Tibial artery (tissue), 4 donors: ENCODE measurements at regions not wholly inside any gene's neighbourhood (a gene's known extent, or its start where the extent isn't known, plus 50 kb on each side); places are given as distances from the start of the nearest gene placed in this dataset.

Source experiments
- DNase-seq, 2 donors: peaks; one replicate each; pipeline ENCODE4 v3.0.0-alpha.2; 2019
- H3K27ac ChIP-seq, 2 donors: fragments of 200-600 bp; sonication (generic) in 1 of 2; 1 replicate in 1 of 2; 2 replicates in 1 of 2; pipeline ENCODE4 v1.5.1; 2018 to 2019; ENCODE audit warnings: mild to moderate bottlenecking in 1 of 2
- H3K27me3 ChIP-seq, 2 donors: fragments of 200-600 bp; sonication (generic) in 1 of 2; one replicate each; pipeline versions ENCODE4 v1.5.1 to v1.6.0; 2016 to 2019
- H3K36me3 ChIP-seq, 3 donors: fragments of 200-600 bp; sonication (generic) in 2 of 3; one replicate each; pipeline ENCODE4 v1.5.1; 2016 to 2019; ENCODE audit warnings: mild to moderate bottlenecking in 2 of 3
- H3K4me1 ChIP-seq, 4 donors: fragments of 200-600 bp; sonication (generic) in 2 of 4; 1 replicate in 3 of 4; 2 replicates in 1 of 4; pipeline ENCODE4 v1.5.1; 2016 to 2019
- H3K4me3 ChIP-seq, 2 donors: fragments of 200-600 bp; sonication (generic) in 1 of 2; 1 replicate in 1 of 2; 2 replicates in 1 of 2; pipeline ENCODE4 v1.5.1; 2018 to 2019; ENCODE audit warnings: mild to moderate bottlenecking in 2 of 2
- H3K9me3 ChIP-seq, 3 donors: fragments of 200-600 bp; sonication (generic) in 1 of 3; one replicate each; pipeline ENCODE4 v1.5.1; 2016 to 2019
- CTCF ChIP-seq, 2 experiments: fragments of 200-600 bp in 1 of 2; fragments of 450-650 bp in 1 of 2; IDR thresholded peaks; one replicate each; pipeline ENCODE4 v1.5.1; 2017 to 2019; ENCODE audit warnings: antibody characterized with exemption in 2 of 2, mild to moderate bottlenecking in 1 of 2, moderate library complexity in 1 of 2
- intact Hi-C: fragments of 100-400 bp; cut with DNase I; formaldehyde crosslinking; loops from one replicate; pipeline ENCODE4 v1.15.0; 2023; ENCODE audit warnings: low total_unique reads

GRCh38 chr13:64090311-64090710, 2674.7 kb upstream of the PCDH20 start:
- no peak for DNase-seq
- Histone ChIP-seq H3K4me3 (no peak overlapping the region), H3K9me3 (no peaks in the 10 kb centered on the region), H3K27ac (no peak overlapping the region), H3K4me1 (no peaks in the 10 kb centered on the region), H3K27me3 (no peaks in the 10 kb centered on the region), H3K36me3 (no peaks in the 10 kb centered on the region)
- intact Hi-C loops: no loop called here
- no peak for TF ChIP-seq CTCF (IDR thresholded peaks at IDR 0.05)

- H3K27me3 ChIP-seq: no peaks in the 10 kb centered on the region
- H3K9me3 ChIP-seq: no peaks in the 10 kb centered on the region
- no peaks in the 10 kb centered on the region for H3K36me3 ChIP-seq
- no peak for TF ChIP-seq CTCF (IDR thresholded peaks at IDR 0.05)
- intact Hi-C loops: no loop called here
- no peak overlapping the region for H3K4me3 ChIP-seq
- no peak for DNase-seq
- no peaks in the 10 kb centered on the region for H3K4me1 ChIP-seq
- H3K27ac ChIP-seq: no peak overlapping the region
These were observed 2672.8 kb upstream of the PCDH20 start for GRCh38 chr13:64088491-64088890.

- intact Hi-C loops: no loop called here
- TF ChIP-seq CTCF (IDR thresholded peaks at IDR 0.05): no peak
- H3K4me1 ChIP-seq: no peaks in the 10 kb centered on the region
- DNase-seq: no peak
- no peak overlapping the region for H3K4me3 ChIP-seq
- no peak overlapping the region for H3K27ac ChIP-seq
- no peaks in the 10 kb centered on the region for H3K9me3 ChIP-seq
- no peaks in the 10 kb centered on the region for H3K27me3 ChIP-seq
- H3K36me3 ChIP-seq: no peaks in the 10 kb centered on the region
These were observed 2672.0 kb upstream of the PCDH20 start for GRCh38 chr13:64087624-64088023.

GRCh38 chr13:64083811-64084210, 2668.2 kb upstream of the PCDH20 start:
- no peaks in the 10 kb centered on the region for H3K9me3 ChIP-seq
- H3K27ac ChIP-seq: no peak overlapping the region
- no peaks in the 10 kb centered on the region for H3K4me1 ChIP-seq
- DNase-seq: no peak
- no peak for TF ChIP-seq CTCF (IDR thresholded peaks at IDR 0.05)
- H3K4me3 ChIP-seq: no peak overlapping the region
- H3K36me3 ChIP-seq: no peaks in the 10 kb centered on the region
- intact Hi-C loops: no loop called here
- no peaks in the 10 kb centered on the region for H3K27me3 ChIP-seq

DNA sequence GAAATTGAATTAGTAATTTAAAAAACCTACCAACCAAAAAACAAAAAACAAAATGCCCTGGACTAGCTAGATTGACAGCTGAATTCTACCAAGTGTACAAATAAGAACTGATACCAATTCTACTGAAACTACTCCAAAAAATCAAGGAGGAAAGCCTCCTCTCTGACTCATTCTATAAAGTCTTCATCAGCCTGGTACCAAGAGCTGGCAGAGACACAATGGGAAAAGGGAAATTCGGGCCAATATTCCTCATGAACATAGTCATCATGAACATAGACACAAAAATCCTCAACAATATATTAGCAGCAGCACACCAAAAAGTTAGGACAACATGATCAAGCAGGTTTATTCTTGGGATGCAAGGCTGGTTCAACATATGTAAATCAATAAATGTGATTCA, 2667.7 kb upstream of the PCDH20 start:
- H3K36me3 ChIP-seq: no peaks in the 10 kb centered on the region
- TF ChIP-seq CTCF (IDR thresholded peaks at IDR 0.05): no peak
- H3K27me3 ChIP-seq: no peaks in the 10 kb centered on the region
- no peaks in the 10 kb centered on the region for H3K9me3 ChIP-seq
- no peak overlapping the region for H3K4me3 ChIP-seq
- intact Hi-C loops: no loop called here
- H3K27ac ChIP-seq: no peak overlapping the region
- H3K4me1 ChIP-seq: no peaks in the 10 kb centered on the region
- no peak for DNase-seq

DNA sequence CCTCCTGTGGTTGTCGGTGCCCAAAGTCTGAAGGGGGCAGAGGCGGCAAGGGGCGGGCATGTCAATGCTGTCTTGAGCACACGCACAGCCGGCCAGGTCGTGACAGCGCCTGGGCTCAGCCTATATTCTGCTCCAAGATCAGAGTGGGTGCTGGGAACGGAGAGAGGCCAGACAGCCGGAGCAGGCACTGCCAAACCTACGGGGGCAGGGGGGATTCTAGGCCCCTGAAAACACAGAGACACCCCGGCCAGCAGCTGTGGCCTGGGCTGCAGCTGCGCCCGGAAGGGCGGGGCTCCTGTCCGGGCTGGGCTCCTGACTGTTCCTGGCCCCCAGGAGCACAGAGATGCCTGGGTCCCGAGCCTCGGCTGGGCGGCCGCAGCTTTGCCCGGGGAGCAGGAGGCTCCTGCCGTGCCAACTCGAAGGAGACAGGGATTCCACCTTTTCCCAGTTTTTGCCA, 2662.9 kb upstream of the PCDH20 start:
- Histone ChIP-seq H3K4me1 (no peaks in the 10 kb centered on the region), H3K36me3 (no peaks in the 10 kb centered on the region), H3K9me3 (no peaks in the 10 kb centered on the region), H3K4me3 (no peak overlapping the region), H3K27ac (no peak overlapping the region), H3K27me3 (no peaks in the 10 kb centered on the region)
- peak in 1 of 2 donors; percentile 44 for DNase-seq
- no peak for TF ChIP-seq CTCF (IDR thresholded peaks at IDR 0.05)
- intact Hi-C loops: no loop called here
